ENCODE measurements at regions not wholly inside any gene's neighbourhood (a gene's known extent, or its start where the extent isn't known, plus 50 kb on each side); places are given as distances from the start of the nearest gene placed in this dataset.

DNA sequence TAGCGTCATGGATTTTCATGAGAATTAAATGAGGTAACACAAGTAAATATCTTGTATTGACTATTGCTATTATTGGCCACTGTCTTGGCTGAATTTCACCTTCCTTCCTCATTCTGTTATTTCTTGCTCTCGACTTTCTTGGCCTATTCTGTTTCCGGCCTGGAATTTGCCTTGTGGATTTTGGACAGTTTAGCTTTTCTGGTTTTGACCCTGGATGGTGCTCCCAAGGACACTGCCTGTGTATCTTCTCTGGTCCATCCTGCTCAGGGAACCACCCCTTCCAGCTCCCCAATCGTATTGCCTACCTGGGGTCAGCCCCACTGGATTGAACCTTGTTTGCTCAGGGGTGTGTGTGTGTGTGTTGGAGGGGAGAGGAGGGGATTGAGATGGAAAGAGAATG lies 376.2 kb upstream of the C2CD4B start:
- Histone ChIP-seq H3K36me3 (replicated peaks in 1 of 2; ENCODE audit: control insufficient read depth in 2 of 2, insufficient read depth in 2 of 2, low read length in 2 of 2) (no peaks in the 10 kb centered on the region), H2AK5ac (ENCODE audit: low read depth, low read length) (no peak overlapping the region), H3K23ac (ENCODE audit: low read depth, low read length, poor library complexity) (no peak overlapping the region), H3K4ac (ENCODE audit: low read length) (no peak overlapping the region), H2BK12ac (ENCODE audit: low read length) (no peak overlapping the region), H3K9me3 (replicated peaks in 1 of 2; ENCODE audit: control insufficient read depth in 2 of 2, insufficient read depth in 1 of 2, low read depth in 1 of 2, low read length in 2 of 2) (no peaks in the 10 kb centered on the region), H4K8ac (ENCODE audit: low read depth, low read length) (no peak overlapping the region), H3K27ac (replicated peaks; ENCODE audit: low read length) (no peak overlapping the region), H3K9ac (ENCODE audit: low read depth, low read length, poor library complexity) (no peak overlapping the region), H3K14ac (ENCODE audit: low read length) (no peak overlapping the region), H2BK15ac (ENCODE audit: low read length) (no peak overlapping the region), H2BK120ac (ENCODE audit: low read depth, low read length) (no peak overlapping the region), H3K4me3 (ENCODE audit: low read length in 2 of 2) (no peak overlapping the region), H2AFZ (ENCODE audit: low read length) (no peak overlapping the region), H3K79me1 (ENCODE audit: low read depth, low read length) (no peaks in the 10 kb centered on the region), H3K4me2 (ENCODE audit: insufficient read depth, low read length, poor library complexity, severe bottlenecking) (no peak overlapping the region), H2BK5ac (ENCODE audit: low read length) (no peak overlapping the region), H3K4me1 (ENCODE audit: control insufficient read depth in 2 of 2, insufficient read depth in 1 of 2, low read depth in 1 of 2, low read length in 2 of 2) (no peaks in the 10 kb centered on the region), H3K18ac (ENCODE audit: low read length) (no peak overlapping the region), H3K27me3 (ENCODE audit: control insufficient read depth in 3 of 3, insufficient read depth in 3 of 3, low read depth in 1 of 3, low read length in 3 of 3) (no peaks in the 10 kb centered on the region), H4K91ac (ENCODE audit: low read depth, low read length, poor library complexity) (no peak overlapping the region)
- no peak for DNase-seq (ENCODE audit: low spot score)
- no CpG with 5 or more reads among the region's 4 CpGs for WGBS, 2 donors (ENCODE audit: extremely low coverage in 2 of 2, insufficient read length in 2 of 2, insufficient replicate concordance in 1 of 2)

- no peak overlapping the region for H2BK5ac ChIP-seq (ENCODE audit: low read length)
- no peaks in the 10 kb centered on the region for H3K9me3 ChIP-seq (replicated peaks in 1 of 2; ENCODE audit: control insufficient read depth in 2 of 2, insufficient read depth in 1 of 2, low read depth in 1 of 2, low read length in 2 of 2)
- H3K4me2 ChIP-seq (ENCODE audit: insufficient read depth, low read length, poor library complexity, severe bottlenecking) = no peak overlapping the region
- no peak overlapping the region for H3K18ac ChIP-seq (ENCODE audit: low read length)
- H2BK15ac ChIP-seq (ENCODE audit: low read length) = no peak overlapping the region
- no peak overlapping the region for H4K8ac ChIP-seq (ENCODE audit: low read depth, low read length)
- H3K14ac ChIP-seq (ENCODE audit: low read length) = no peak overlapping the region
- H3K36me3 ChIP-seq (replicated peaks in 1 of 2; ENCODE audit: control insufficient read depth in 2 of 2, insufficient read depth in 2 of 2, low read length in 2 of 2) = no peaks in the 10 kb centered on the region
- no peak overlapping the region for H3K23ac ChIP-seq (ENCODE audit: low read depth, low read length, poor library complexity)
- no peak overlapping the region for H3K27ac ChIP-seq (replicated peaks; ENCODE audit: low read length)
- H4K91ac ChIP-seq (ENCODE audit: low read depth, low read length, poor library complexity) = no peak overlapping the region
- no peak overlapping the region for H2AK5ac ChIP-seq (ENCODE audit: low read depth, low read length)
- H3K79me1 ChIP-seq (ENCODE audit: low read depth, low read length) = no peaks in the 10 kb centered on the region
- no peak overlapping the region for H2BK120ac ChIP-seq (ENCODE audit: low read depth, low read length)
- H3K27me3 ChIP-seq (ENCODE audit: control insufficient read depth in 3 of 3, insufficient read depth in 3 of 3, low read depth in 1 of 3, low read length in 3 of 3) = no peaks in the 10 kb centered on the region
- no peak overlapping the region for H3K4ac ChIP-seq (ENCODE audit: low read length)
- WGBS, 2 donors (ENCODE audit: extremely low coverage in 2 of 2, insufficient read length in 2 of 2, insufficient replicate concordance in 1 of 2) = no CpG with 5 or more reads among the region's 6 CpGs
- H3K9ac ChIP-seq (ENCODE audit: low read depth, low read length, poor library complexity) = no peak overlapping the region
- H3K4me1 ChIP-seq (ENCODE audit: control insufficient read depth in 2 of 2, insufficient read depth in 1 of 2, low read depth in 1 of 2, low read length in 2 of 2) = no peaks in the 10 kb centered on the region
- no peak overlapping the region for H3K4me3 ChIP-seq (ENCODE audit: low read length in 2 of 2)
- no peak overlapping the region for H2AFZ ChIP-seq (ENCODE audit: low read length)
- H2BK12ac ChIP-seq (ENCODE audit: low read length) = no peak overlapping the region
- DNase-seq (ENCODE audit: low spot score) = no peak
Measured at GRCh38 chr15:62541846-62542245, 376.8 kb upstream of the C2CD4B start.

DNA sequence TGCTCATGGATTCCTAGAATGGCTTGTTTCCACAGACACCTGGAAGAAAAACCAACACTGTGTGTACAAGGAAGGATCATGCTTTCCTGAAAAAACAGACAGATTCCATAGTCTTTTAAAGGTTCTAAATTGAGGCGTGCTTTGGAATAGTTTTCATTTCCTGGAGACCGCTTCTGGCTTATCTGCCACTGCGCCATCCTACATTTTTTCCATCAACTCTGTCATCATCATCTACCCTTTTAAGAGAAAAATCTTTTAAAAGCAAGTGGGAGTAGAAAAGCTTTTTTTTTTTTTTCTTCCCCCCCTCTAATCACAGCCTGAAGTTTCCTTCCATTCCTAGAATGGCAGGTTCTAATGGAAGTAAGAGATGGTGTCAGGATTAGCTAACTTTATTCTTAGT lies 379.4 kb upstream of the C2CD4B start:
- Histone ChIP-seq H3K14ac (ENCODE audit: low read length) (no peak overlapping the region), H2BK120ac (ENCODE audit: low read depth, low read length) (no peak overlapping the region), H3K9ac (ENCODE audit: low read depth, low read length, poor library complexity) (no peak overlapping the region), H4K91ac (ENCODE audit: low read depth, low read length, poor library complexity) (no peak overlapping the region), H2BK5ac (ENCODE audit: low read length) (no peak overlapping the region), H3K4ac (ENCODE audit: low read length) (no peak overlapping the region), H3K27me3 (ENCODE audit: control insufficient read depth in 3 of 3, insufficient read depth in 3 of 3, low read depth in 1 of 3, low read length in 3 of 3) (no peaks in the 10 kb centered on the region), H3K79me1 (ENCODE audit: low read depth, low read length) (no peaks in the 10 kb centered on the region), H2AFZ (ENCODE audit: low read length) (no peak overlapping the region), H4K8ac (ENCODE audit: low read depth, low read length) (no peak overlapping the region), H2AK5ac (ENCODE audit: low read depth, low read length) (no peak overlapping the region), H3K4me2 (ENCODE audit: insufficient read depth, low read length, poor library complexity, severe bottlenecking) (no peak overlapping the region), H3K36me3 (replicated peaks in 1 of 2; ENCODE audit: control insufficient read depth in 2 of 2, insufficient read depth in 2 of 2, low read length in 2 of 2) (no peaks in the 10 kb centered on the region), H3K4me1 (ENCODE audit: control insufficient read depth in 2 of 2, insufficient read depth in 1 of 2, low read depth in 1 of 2, low read length in 2 of 2) (no peaks in the 10 kb centered on the region), H3K4me3 (ENCODE audit: low read length in 2 of 2) (no peak overlapping the region), H3K23ac (ENCODE audit: low read depth, low read length, poor library complexity) (no peak overlapping the region), H3K18ac (ENCODE audit: low read length) (no peak overlapping the region), H3K9me3 (replicated peaks in 1 of 2; ENCODE audit: control insufficient read depth in 2 of 2, insufficient read depth in 1 of 2, low read depth in 1 of 2, low read length in 2 of 2) (no peaks in the 10 kb centered on the region), H3K27ac (replicated peaks; ENCODE audit: low read length) (no peak overlapping the region), H2BK12ac (ENCODE audit: low read length) (no peak overlapping the region), H2BK15ac (ENCODE audit: low read length) (no peak overlapping the region)
- no CpG with 5 or more reads among the region's 3 CpGs for WGBS, 2 donors (ENCODE audit: extremely low coverage in 2 of 2, insufficient read length in 2 of 2, insufficient replicate concordance in 1 of 2)
- no peak for DNase-seq (ENCODE audit: low spot score)

- H4K8ac ChIP-seq (ENCODE audit: low read depth, low read length) = no peak overlapping the region
- H3K27me3 ChIP-seq (ENCODE audit: control insufficient read depth in 3 of 3, insufficient read depth in 3 of 3, low read depth in 1 of 3, low read length in 3 of 3) = no peaks in the 10 kb centered on the region
- H3K4me1 ChIP-seq (ENCODE audit: control insufficient read depth in 2 of 2, insufficient read depth in 1 of 2, low read depth in 1 of 2, low read length in 2 of 2) = no peaks in the 10 kb centered on the region
- H3K9ac ChIP-seq (ENCODE audit: low read depth, low read length, poor library complexity) = no peak overlapping the region
- no peak overlapping the region for H3K4me3 ChIP-seq (ENCODE audit: low read length in 2 of 2)
- H3K14ac ChIP-seq (ENCODE audit: low read length) = no peak overlapping the region
- H2AFZ ChIP-seq (ENCODE audit: low read length) = no peak overlapping the region
- H2BK12ac ChIP-seq (ENCODE audit: low read length) = no peak overlapping the region
- WGBS, 2 donors (ENCODE audit: extremely low coverage in 2 of 2, insufficient read length in 2 of 2, insufficient replicate concordance in 1 of 2) = no CpG with 5 or more reads among the region's 4 CpGs
- H3K9me3 ChIP-seq (replicated peaks in 1 of 2; ENCODE audit: control insufficient read depth in 2 of 2, insufficient read depth in 1 of 2, low read depth in 1 of 2, low read length in 2 of 2) = no peaks in the 10 kb centered on the region
- no peak overlapping the region for H2BK5ac ChIP-seq (ENCODE audit: low read length)
- no peak for DNase-seq (ENCODE audit: low spot score)
- H4K91ac ChIP-seq (ENCODE audit: low read depth, low read length, poor library complexity) = no peak overlapping the region
- H3K4me2 ChIP-seq (ENCODE audit: insufficient read depth, low read length, poor library complexity, severe bottlenecking) = no peak overlapping the region
- H2BK120ac ChIP-seq (ENCODE audit: low read depth, low read length) = no peak overlapping the region
- no peak overlapping the region for H3K4ac ChIP-seq (ENCODE audit: low read length)
- peaks cover 2% of the 10 kb centered on the region for H3K79me1 ChIP-seq (ENCODE audit: low read depth, low read length)
- H3K27ac ChIP-seq (replicated peaks; ENCODE audit: low read length) = no peak overlapping the region
- no peaks in the 10 kb centered on the region for H3K36me3 ChIP-seq (replicated peaks in 1 of 2; ENCODE audit: control insufficient read depth in 2 of 2, insufficient read depth in 2 of 2, low read length in 2 of 2)
- H3K23ac ChIP-seq (ENCODE audit: low read depth, low read length, poor library complexity) = no peak overlapping the region
- H3K18ac ChIP-seq (ENCODE audit: low read length) = no peak overlapping the region
- H2AK5ac ChIP-seq (ENCODE audit: low read depth, low read length) = no peak overlapping the region
- H2BK15ac ChIP-seq (ENCODE audit: low read length) = no peak overlapping the region
Measured at GRCh38 chr15:62545467-62546227, 380.6 kb upstream of the C2CD4B start.
